Retinal pigment epithelial cell (primary cell): ENCODE measurements at regions not wholly inside any gene's neighbourhood (a gene's known extent, or its start where the extent isn't known, plus 50 kb on each side); places are given as distances from the start of the nearest gene placed in this dataset.

Experiments
- DNase-seq: peaks from one replicate; pipeline ENCODE4 v3.0.0-alpha.2; 2010; ENCODE audit warnings: low read depth
- H3K4me3 ChIP-seq: 2 replicates; pipeline ENCODE4 v1.5.1; 2011; ENCODE audit warnings: mild to moderate bottlenecking, low read length, control low read depth, moderate library complexity
- CTCF ChIP-seq: conservative IDR thresholded peaks from 2 replicates; pipeline ENCODE4 v1.5.1; 2011; ENCODE audit warnings: low read depth, low read length, control low read depth, inconsistent platforms

DNA sequence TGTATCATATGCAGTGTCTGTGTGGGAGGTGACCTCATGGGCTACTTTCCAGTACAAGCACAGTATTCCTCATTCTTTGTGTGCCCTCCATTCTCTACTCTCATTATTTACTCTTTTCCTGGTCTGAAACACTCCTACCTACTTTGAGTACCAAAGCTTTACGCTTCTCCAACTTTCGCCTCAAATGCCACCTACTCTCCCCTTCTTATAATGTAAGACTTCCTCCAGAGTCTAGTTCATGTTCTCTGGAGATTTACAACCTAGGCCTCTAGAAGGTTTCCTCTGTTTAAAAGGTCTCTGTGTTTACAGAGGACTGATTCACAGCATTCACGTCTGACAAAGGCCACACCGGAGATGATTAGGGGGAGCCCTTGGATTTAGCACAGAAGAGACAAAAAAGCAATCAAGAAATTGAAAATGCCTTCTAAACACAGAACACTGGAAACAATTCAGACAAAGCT lies 302.0 kb downstream of the KLF12 start:
- no peak for DNase-seq
- TF ChIP-seq CTCF: no peak
- no peak overlapping the region for H3K4me3 ChIP-seq

DNA sequence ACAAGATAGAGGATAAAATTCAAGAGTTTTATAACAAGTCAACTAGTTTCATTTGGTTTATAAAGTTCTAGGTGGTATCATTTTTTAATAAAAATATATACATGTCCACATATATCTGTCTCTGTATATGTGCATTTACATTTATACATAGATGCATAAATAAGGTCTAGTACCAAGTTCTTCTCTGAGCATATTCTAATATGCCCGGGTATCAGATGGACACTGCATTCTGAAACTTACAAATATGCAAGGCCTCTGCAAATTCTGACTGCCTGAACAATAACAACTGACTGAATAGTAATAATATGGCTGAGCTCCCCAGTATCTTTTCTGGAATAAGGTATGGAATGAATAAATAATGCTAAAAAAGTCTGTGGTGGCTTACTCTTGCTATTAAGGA lies 304.8 kb downstream of the KLF12 start:
- no peak for TF ChIP-seq CTCF
- no peak overlapping the region for H3K4me3 ChIP-seq
- DNase-seq: no peak

GRCh38 chr13:73828811-73829210 lies 305.4 kb downstream of the KLF12 start:
- TF ChIP-seq CTCF: no peak
- no peak overlapping the region for H3K4me3 ChIP-seq
- no peak for DNase-seq

- TF ChIP-seq CTCF: no peak
- DNase-seq: no peak
- no peak overlapping the region for H3K4me3 ChIP-seq
Observed at GRCh38 chr13:73827434-73827833, 306.8 kb downstream of the KLF12 start.

GRCh38 chr13:73825143-73825542 lies 309.1 kb downstream of the KLF12 start:
- no peak for TF ChIP-seq CTCF
- no peak for DNase-seq
- no peak overlapping the region for H3K4me3 ChIP-seq

DNA sequence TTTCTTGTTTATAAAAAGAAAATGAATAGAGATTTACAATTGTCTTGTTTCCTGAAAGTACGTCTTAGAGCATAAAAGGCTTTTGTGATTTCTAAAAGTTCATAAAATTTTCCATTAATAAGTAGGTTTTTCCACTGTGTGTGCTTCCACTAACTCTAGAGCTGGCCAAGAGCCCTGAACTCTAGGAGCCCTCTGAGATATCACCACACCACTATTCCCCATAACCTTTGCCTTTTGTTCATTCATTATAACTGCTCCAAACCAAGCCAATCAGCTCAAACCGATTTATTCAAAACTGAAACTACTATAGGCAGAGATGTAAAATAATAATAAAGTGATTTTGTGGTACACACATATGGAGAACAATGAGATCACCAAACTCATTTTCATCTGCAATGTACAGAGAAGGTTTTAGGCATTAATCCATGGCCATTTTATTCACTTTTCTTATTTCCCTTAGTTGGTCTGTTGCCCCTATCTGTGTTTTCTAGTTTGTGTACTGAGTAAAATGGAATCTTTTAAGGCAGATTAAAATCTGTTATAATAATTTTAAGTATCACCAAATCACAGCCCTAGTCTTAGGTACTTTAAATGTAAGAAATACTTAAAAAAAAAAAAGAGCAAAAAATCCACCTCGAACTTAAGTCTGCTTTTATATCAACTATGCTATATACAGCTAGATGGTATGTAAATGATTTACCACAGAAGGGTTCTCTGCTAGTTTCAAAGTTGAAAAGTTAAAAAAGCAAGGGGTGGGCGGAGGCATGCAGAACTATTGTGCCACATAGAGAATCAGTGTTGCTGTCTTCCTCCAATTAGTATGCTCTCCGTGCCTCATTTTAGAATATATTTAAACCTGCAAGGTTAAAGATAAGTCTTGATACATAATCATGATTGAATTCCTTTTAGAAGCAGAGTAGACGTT lies 311.3 kb downstream of the KLF12 start:
- TF ChIP-seq CTCF: no peak
- DNase-seq: no peak

DNA sequence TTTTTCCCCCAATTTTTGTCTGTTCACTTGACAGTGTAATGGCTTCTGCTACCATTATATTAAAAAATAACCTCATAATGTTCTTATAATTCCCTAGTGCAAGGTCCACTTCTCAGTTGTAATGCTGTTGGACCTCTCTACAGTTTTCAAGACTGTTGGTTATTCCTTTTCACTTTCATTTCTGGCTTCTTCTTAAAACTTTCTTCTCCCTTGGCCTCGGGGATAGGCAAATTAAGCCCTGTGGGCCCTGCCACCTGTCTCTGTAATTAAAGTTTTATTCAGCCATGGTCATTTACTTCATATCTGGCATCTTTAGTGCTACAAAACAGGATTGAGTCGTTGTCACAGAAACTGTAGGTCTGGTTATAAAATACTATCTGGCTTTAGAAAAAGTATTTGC lies 313.5 kb downstream of the KLF12 start:
- DNase-seq: no peak
- TF ChIP-seq CTCF: no peak
- H3K4me3 ChIP-seq: no peak overlapping the region

More for the DNA sequence above, 311.3 kb downstream of the KLF12 start:
- H3K4me3 ChIP-seq: no peak overlapping the region
